ENCODE measurements at regions not wholly inside any gene's neighbourhood (a gene's known extent, or its start where the extent isn't known, plus 50 kb on each side); places are given as distances from the start of the nearest gene placed in this dataset.
A peak's percentile ranks its signal among the peaks of the same experiment; 100 is the strongest.

- peak; percentile 89 for DNase-seq (ENCODE audit: low spot score)
- Histone ChIP-seq H3K9me3 (ENCODE audit: low read depth, low read length, poor library complexity, severe bottlenecking) (no peaks in the 10 kb centered on the region), H3K27me3 (replicated peaks; ENCODE audit: insufficient read depth, low read depth, low read length, poor library complexity) (no peaks in the 10 kb centered on the region), H3K4me3 (ENCODE audit: low read depth, low read length, poor library complexity, severe bottlenecking) (no peak overlapping the region), H3K36me3 (ENCODE audit: insufficient read depth, low read length, poor library complexity, severe bottlenecking) (no peaks in the 10 kb centered on the region), H3K27ac (ENCODE audit: low read depth, low read length, poor library complexity, severe bottlenecking) (no peak overlapping the region), H3K4me1 (ENCODE audit: insufficient read depth, low read length, poor library complexity, severe bottlenecking) (peaks cover 24% of the 10 kb centered on the region)
- ChIA-PET CTCF (interaction anchor here (0.6 to 1.1 kb wide), 3 partner anchors 27 to 339 kb away, joined by 3 to 4 read pairs (median 3); no protein-coding TSS in a partner anchor), POLR2A (ENCODE audit: low non-redundant PET) (no interaction called here)
- BruUV-seq (replicated peaks) = no TSS peak
- TF ChIP-seq CTCF (conservative IDR thresholded peaks at IDR 0.05; ENCODE audit: low read depth, low read length) (peak; percentile 48), EZH2 (IDR thresholded peaks at IDR 0.05; ENCODE audit: borderline replicate concordance, low read depth, low read length, poor library complexity, severe bottlenecking) (no peak)
- intact Hi-C loops (cut with micrococcal nuclease; ENCODE audit: unreplicated experiment) = loop anchor here (1.0 kb wide), 1 partner anchor 24 kb away; no protein-coding TSS in a partner anchor
These were observed 64.9 kb upstream of the OSMR start for GRCh38 chr5:38780945-38781344.

GRCh38 chr5:38782180-38782835 lies 63.5 kb upstream of the OSMR start:
- Histone ChIP-seq H3K27me3 (replicated peaks; ENCODE audit: insufficient read depth, low read depth, low read length, poor library complexity) (no peaks in the 10 kb centered on the region), H3K27ac (ENCODE audit: low read depth, low read length, poor library complexity, severe bottlenecking) (peak overlapping the region; percentile 49), H3K9me3 (ENCODE audit: low read depth, low read length, poor library complexity, severe bottlenecking) (no peaks in the 10 kb centered on the region), H3K4me3 (ENCODE audit: low read depth, low read length, poor library complexity, severe bottlenecking) (no peak overlapping the region), H3K4me1 (ENCODE audit: insufficient read depth, low read length, poor library complexity, severe bottlenecking) (peaks cover 24% of the 10 kb centered on the region), H3K36me3 (ENCODE audit: insufficient read depth, low read length, poor library complexity, severe bottlenecking) (no peaks in the 10 kb centered on the region)
- BruUV-seq (replicated peaks) = no TSS peak
- intact Hi-C loops (cut with micrococcal nuclease; ENCODE audit: unreplicated experiment) = no loop called here
- DNase-seq (ENCODE audit: low spot score) = no peak
- ChIA-PET CTCF (no interaction called here), POLR2A (ENCODE audit: low non-redundant PET) (no interaction called here)
- TF ChIP-seq EZH2 (IDR thresholded peaks at IDR 0.05; ENCODE audit: borderline replicate concordance, low read depth, low read length, poor library complexity, severe bottlenecking) (no peak), CTCF (conservative IDR thresholded peaks at IDR 0.05; ENCODE audit: low read depth, low read length) (no peak)

GRCh38 chr5:38783011-38783561 lies 62.7 kb upstream of the OSMR start:
- H3K27ac ChIP-seq (ENCODE audit: low read depth, low read length, poor library complexity, severe bottlenecking) = peak overlapping the region; percentile 49
- H3K4me1 ChIP-seq (ENCODE audit: insufficient read depth, low read length, poor library complexity, severe bottlenecking) = peaks cover 24% of the 10 kb centered on the region
- DNase-seq (ENCODE audit: low spot score) = peak; percentile 82
- H3K36me3 ChIP-seq (ENCODE audit: insufficient read depth, low read length, poor library complexity, severe bottlenecking) = no peaks in the 10 kb centered on the region
- ChIA-PET CTCF (no interaction called here), POLR2A (ENCODE audit: low non-redundant PET) (no interaction called here)
- BruUV-seq (replicated peaks) = no TSS peak
- TF ChIP-seq EZH2 (IDR thresholded peaks at IDR 0.05; ENCODE audit: borderline replicate concordance, low read depth, low read length, poor library complexity, severe bottlenecking) (no peak), CTCF (conservative IDR thresholded peaks at IDR 0.05; ENCODE audit: low read depth, low read length) (no peak)
- H3K27me3 ChIP-seq (replicated peaks; ENCODE audit: insufficient read depth, low read depth, low read length, poor library complexity) = no peaks in the 10 kb centered on the region
- intact Hi-C loops (cut with micrococcal nuclease; ENCODE audit: unreplicated experiment) = no loop called here
- H3K9me3 ChIP-seq (ENCODE audit: low read depth, low read length, poor library complexity, severe bottlenecking) = no peaks in the 10 kb centered on the region
- no peak overlapping the region for H3K4me3 ChIP-seq (ENCODE audit: low read depth, low read length, poor library complexity, severe bottlenecking)

Measured in A673 (cell line).